ENCODE measurements at regions not wholly inside any gene's neighbourhood (a gene's known extent, or its start where the extent isn't known, plus 50 kb on each side); places are given as distances from the start of the nearest gene placed in this dataset.

DNA sequence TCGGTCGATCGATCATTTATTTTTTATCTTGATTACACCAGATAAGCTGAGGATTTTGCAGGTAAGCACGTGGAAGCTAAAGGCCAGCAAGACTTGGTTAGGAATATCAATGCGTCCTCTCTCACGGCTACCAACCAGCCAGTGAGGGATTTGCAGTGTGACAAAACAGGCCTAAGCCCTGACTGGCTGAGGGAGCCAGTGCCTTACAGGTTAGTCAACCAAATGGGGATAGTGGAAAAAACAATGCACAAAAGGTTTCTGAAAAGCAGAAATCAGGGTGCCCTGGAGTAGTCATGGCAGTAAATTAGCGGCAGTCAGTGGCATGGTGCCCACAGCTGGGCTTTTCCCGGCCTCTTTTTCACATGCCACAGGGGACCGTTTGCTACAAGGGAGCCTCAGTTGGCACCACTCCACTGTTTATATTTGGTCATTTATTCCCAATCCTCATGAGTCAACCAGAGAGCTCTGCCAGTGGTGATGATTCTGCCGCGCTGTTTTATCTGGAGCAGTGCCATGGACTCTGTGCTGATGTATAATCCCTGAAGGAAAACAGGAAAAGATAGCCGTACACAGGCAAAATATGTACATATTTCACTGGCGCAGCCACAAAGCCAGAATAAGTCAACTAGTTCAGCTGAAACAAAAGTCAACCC, 167.6 kb downstream of the RHOU start:
- no peak overlapping the region for H3K4me3 ChIP-seq (ENCODE audit: low read length)
- no peaks in the 10 kb centered on the region for H3K36me3 ChIP-seq (ENCODE audit: control insufficient read depth, insufficient read depth, low read length)
- H3K4me1 ChIP-seq (ENCODE audit: control insufficient read depth, insufficient read depth, low read length), result peaks cover 6% of the 10 kb centered on the region
- TF ChIP-seq, protein P1, sequence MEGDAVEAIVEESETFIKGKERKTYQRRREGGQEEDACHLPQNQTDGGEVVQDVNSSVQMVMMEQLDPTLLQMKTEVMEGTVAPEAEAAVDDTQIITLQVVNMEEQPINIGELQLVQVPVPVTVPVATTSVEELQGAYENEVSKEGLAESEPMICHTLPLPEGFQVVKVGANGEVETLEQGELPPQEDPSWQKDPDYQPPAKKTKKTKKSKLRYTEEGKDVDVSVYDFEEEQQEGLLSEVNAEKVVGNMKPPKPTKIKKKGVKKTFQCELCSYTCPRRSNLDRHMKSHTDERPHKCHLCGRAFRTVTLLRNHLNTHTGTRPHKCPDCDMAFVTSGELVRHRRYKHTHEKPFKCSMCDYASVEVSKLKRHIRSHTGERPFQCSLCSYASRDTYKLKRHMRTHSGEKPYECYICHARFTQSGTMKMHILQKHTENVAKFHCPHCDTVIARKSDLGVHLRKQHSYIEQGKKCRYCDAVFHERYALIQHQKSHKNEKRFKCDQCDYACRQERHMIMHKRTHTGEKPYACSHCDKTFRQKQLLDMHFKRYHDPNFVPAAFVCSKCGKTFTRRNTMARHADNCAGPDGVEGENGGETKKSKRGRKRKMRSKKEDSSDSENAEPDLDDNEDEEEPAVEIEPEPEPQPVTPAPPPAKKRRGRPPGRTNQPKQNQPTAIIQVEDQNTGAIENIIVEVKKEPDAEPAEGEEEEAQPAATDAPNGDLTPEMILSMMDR (IDR thresholded peaks at IDR 0.05), result no peak
- no peaks in the 10 kb centered on the region for H3K36me3 Mint-ChIP-seq
- no peaks in the 10 kb centered on the region for H3K4me1 Mint-ChIP-seq
- H3K27ac ChIP-seq (ENCODE audit: low read length), result no peak overlapping the region
- H3K9me3 ChIP-seq (ENCODE audit: control insufficient read depth, insufficient read depth, low read length), result no peaks in the 10 kb centered on the region
- peaks cover 0 to 5% of the 10 kb centered on the region in 2 donors for H3K27me3 Mint-ChIP-seq (ENCODE audit: low read depth in 2 of 2)
- WGBS (ENCODE audit: insufficient coverage), result 97% methylated on average over 13 of the region's 13 CpGs
- ATAC-seq (no peak), DNase-seq (no peak)
- H3K27me3 ChIP-seq (ENCODE audit: control insufficient read depth, insufficient read depth, low read length), result no peaks in the 10 kb centered on the region
- intact Hi-C loops (cut with micrococcal nuclease), result no loop called here
- H3K27ac Mint-ChIP-seq, result no peak overlapping the region
- no peak overlapping the region for H3K4me3 Mint-ChIP-seq
- no peaks in the 10 kb centered on the region for H3K9me3 Mint-ChIP-seq

- Histone ChIP-seq H3K27me3 (ENCODE audit: control insufficient read depth, insufficient read depth, low read length) (no peaks in the 10 kb centered on the region), H3K4me1 (ENCODE audit: control insufficient read depth, insufficient read depth, low read length) (peaks cover 6% of the 10 kb centered on the region), H3K4me3 (ENCODE audit: low read length) (no peak overlapping the region), H3K27ac (ENCODE audit: low read length) (no peak overlapping the region), H3K36me3 (ENCODE audit: control insufficient read depth, insufficient read depth, low read length) (no peaks in the 10 kb centered on the region), H3K9me3 (ENCODE audit: control insufficient read depth, insufficient read depth, low read length) (no peaks in the 10 kb centered on the region)
- no peak overlapping the region for H3K27ac Mint-ChIP-seq
- WGBS (ENCODE audit: insufficient coverage), result 77% methylated on average over 9 of the region's 9 CpGs
- peaks cover 0 to 5% of the 10 kb centered on the region in 2 donors for H3K27me3 Mint-ChIP-seq (ENCODE audit: low read depth in 2 of 2)
- H3K4me1 Mint-ChIP-seq, result no peaks in the 10 kb centered on the region
- intact Hi-C loops (cut with micrococcal nuclease), result no loop called here
- DNase-seq (no peak), ATAC-seq (no peak)
- H3K4me3 Mint-ChIP-seq, result no peak overlapping the region
- TF ChIP-seq, protein P1 (IDR thresholded peaks at IDR 0.05), result no peak
- H3K9me3 Mint-ChIP-seq, result no peaks in the 10 kb centered on the region
- H3K36me3 Mint-ChIP-seq, result no peaks in the 10 kb centered on the region
Observed at GRCh38 chr1:228903434-228904071, 168.3 kb downstream of the RHOU start.

DNA sequence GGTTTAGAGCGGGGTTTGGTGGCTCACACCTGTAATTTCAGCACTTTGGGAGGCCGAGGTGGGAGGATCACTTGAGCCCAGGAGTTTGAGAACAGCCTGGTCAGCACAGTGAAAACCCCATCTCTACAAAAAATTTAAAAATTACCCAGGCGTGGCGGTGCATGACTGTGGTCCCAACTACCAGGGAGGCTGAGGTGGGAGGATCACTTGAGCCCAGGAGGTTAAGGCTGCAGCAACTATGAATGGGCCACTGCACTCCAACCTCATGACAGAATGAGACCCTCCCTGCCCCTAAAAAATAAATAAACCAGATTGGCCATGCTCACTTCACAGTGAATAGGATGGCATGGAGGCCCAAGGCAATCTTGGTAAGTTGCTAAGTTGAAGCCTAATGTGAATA, 168.9 kb downstream of the RHOU start:
- H3K9me3 Mint-ChIP-seq, result no peaks in the 10 kb centered on the region
- Histone ChIP-seq H3K4me3 (ENCODE audit: low read length) (no peak overlapping the region), H3K4me1 (ENCODE audit: control insufficient read depth, insufficient read depth, low read length) (no peaks in the 10 kb centered on the region), H3K27ac (ENCODE audit: low read length) (no peak overlapping the region), H3K9me3 (ENCODE audit: control insufficient read depth, insufficient read depth, low read length) (no peaks in the 10 kb centered on the region), H3K36me3 (ENCODE audit: control insufficient read depth, insufficient read depth, low read length) (no peaks in the 10 kb centered on the region), H3K27me3 (ENCODE audit: control insufficient read depth, insufficient read depth, low read length) (no peaks in the 10 kb centered on the region)
- no peak overlapping the region for H3K27ac Mint-ChIP-seq
- ATAC-seq (no peak), DNase-seq (no peak)
- TF ChIP-seq, protein P1 (IDR thresholded peaks at IDR 0.05), result no peak
- H3K36me3 Mint-ChIP-seq, result no peaks in the 10 kb centered on the region
- peaks cover 0 to 5% of the 10 kb centered on the region in 2 donors for H3K27me3 Mint-ChIP-seq (ENCODE audit: low read depth in 2 of 2)
- no peaks in the 10 kb centered on the region for H3K4me1 Mint-ChIP-seq
- WGBS (ENCODE audit: insufficient coverage), result 95% methylated on average over 4 of the region's 4 CpGs
- H3K4me3 Mint-ChIP-seq, result no peak overlapping the region
- intact Hi-C loops (cut with micrococcal nuclease), result no loop called here

- Histone ChIP-seq H3K4me1 (ENCODE audit: control insufficient read depth, insufficient read depth, low read length) (no peaks in the 10 kb centered on the region), H3K36me3 (ENCODE audit: control insufficient read depth, insufficient read depth, low read length) (no peaks in the 10 kb centered on the region), H3K4me3 (ENCODE audit: low read length) (no peak overlapping the region), H3K9me3 (ENCODE audit: control insufficient read depth, insufficient read depth, low read length) (no peaks in the 10 kb centered on the region), H3K27me3 (ENCODE audit: control insufficient read depth, insufficient read depth, low read length) (no peaks in the 10 kb centered on the region), H3K27ac (ENCODE audit: low read length) (no peak overlapping the region)
- no peak overlapping the region for H3K4me3 Mint-ChIP-seq
- ATAC-seq (no peak), DNase-seq (no peak)
- TF ChIP-seq, protein P1 (IDR thresholded peaks at IDR 0.05), result no peak
- H3K27ac Mint-ChIP-seq, result no peak overlapping the region
- H3K36me3 Mint-ChIP-seq, result no peaks in the 10 kb centered on the region
- no peaks in the 10 kb centered on the region for H3K27me3 Mint-ChIP-seq (ENCODE audit: low read depth in 2 of 2)
- WGBS (ENCODE audit: insufficient coverage), result no CpG with 5 or more reads among the region's 2 CpGs
- intact Hi-C loops (cut with micrococcal nuclease), result no loop called here
- no peaks in the 10 kb centered on the region for H3K9me3 Mint-ChIP-seq
- H3K4me1 Mint-ChIP-seq, result no peaks in the 10 kb centered on the region
Observed at GRCh38 chr1:228905701-228906101, 170.4 kb downstream of the RHOU start.
